ENCODE measurements at regions not wholly inside any gene's neighbourhood (a gene's known extent, or its start where the extent isn't known, plus 50 kb on each side); places are given as distances from the start of the nearest gene placed in this dataset.

- Histone ChIP-seq H3K9ac (ENCODE audit: low read length) (no peak overlapping the region), H3K4me1 (ENCODE audit: control insufficient read depth in 2 of 2, insufficient read depth in 2 of 2, low read length in 2 of 2) (no peaks in the 10 kb centered on the region), H4K20me1 (ENCODE audit: control insufficient read depth, insufficient read depth, low read length, poor library complexity, severe bottlenecking) (no peaks in the 10 kb centered on the region), H3K4me2 (replicated peaks; ENCODE audit: low read depth, low read length, poor library complexity, severe bottlenecking) (no peak overlapping the region), H3K9me3 (ENCODE audit: control extremely low read depth in 1 of 3, control insufficient read depth in 2 of 3, insufficient read depth in 1 of 3, low read length in 2 of 3) (no peaks in the 10 kb centered on the region), H3K4me3 (ENCODE audit: control extremely low read depth in 1 of 5, extremely low read depth in 1 of 5, insufficient read depth in 1 of 5, low read depth in 2 of 5, low read length in 4 of 5) (no peak overlapping the region), H3K79me2 (ENCODE audit: control insufficient read depth, insufficient read depth, low read length) (no peaks in the 10 kb centered on the region), H3K36me3 (replicated peaks in 1 of 2; ENCODE audit: control extremely low read depth in 1 of 2, control insufficient read depth in 1 of 2, extremely low read depth in 1 of 2, insufficient read depth in 2 of 2, low read length in 1 of 2) (no peaks in the 10 kb centered on the region), H2AFZ (ENCODE audit: insufficient read depth, low read depth, low read length, poor library complexity, severe bottlenecking) (no peak overlapping the region), H3K27me3 (replicated peaks in 1 of 4; ENCODE audit: control extremely low read depth in 1 of 4, control insufficient read depth in 3 of 4, insufficient read depth in 4 of 4, low read length in 3 of 4) (no peaks in the 10 kb centered on the region), H3K27ac (ENCODE audit: low read length in 2 of 2) (no peak overlapping the region)
- ChIA-PET POLR2A (no interaction called here), CTCF (no interaction called here)
- intact Hi-C loops (cut with micrococcal nuclease), result no loop called here
- no peaks in the 10 kb centered on the region for H3K9me3 Mint-ChIP-seq (ENCODE audit: insufficient read depth)
- peaks cover 18% of the 10 kb centered on the region for H3K27me3 Mint-ChIP-seq
- DNase-seq (no peak), ATAC-seq (ENCODE audit: low read depth) (no peak)
- no peak overlapping the region for H3K27ac Mint-ChIP-seq
- TF ChIP-seq CTCF (IDR thresholded peaks at IDR 0.05) (no peak), EZH2 (IDR thresholded peaks at IDR 0.05; ENCODE audit: borderline replicate concordance, insufficient read depth, low read depth, low read length, poor library complexity, severe bottlenecking) (no peak)
- H3K4me1 Mint-ChIP-seq, result no peaks in the 10 kb centered on the region
- WGBS (ENCODE audit: insufficient coverage), result 100% methylated on average over 1 of the region's 2 CpGs
- H3K4me3 Mint-ChIP-seq, result no peak overlapping the region
These were observed 97.8 kb downstream of the LLPH start for GRCh38 chr12:66032739-66033138.

GRCh38 chr12:66030217-66030781, 100.3 kb downstream of the LLPH start:
- no peak for ATAC-seq (ENCODE audit: low read depth)
- Mint-ChIP-seq H3K27ac (no peak overlapping the region), H3K4me1 (no peaks in the 10 kb centered on the region), H3K4me3 (no peak overlapping the region), H3K27me3 (peaks cover 11% of the 10 kb centered on the region), H3K9me3 (ENCODE audit: insufficient read depth) (no peaks in the 10 kb centered on the region)
- no peak overlapping the region for H2AFZ ChIP-seq (ENCODE audit: insufficient read depth, low read depth, low read length, poor library complexity, severe bottlenecking)
- H3K4me2 ChIP-seq (replicated peaks; ENCODE audit: low read depth, low read length, poor library complexity, severe bottlenecking), result no peak overlapping the region
- H3K79me2 ChIP-seq (ENCODE audit: control insufficient read depth, insufficient read depth, low read length), result no peaks in the 10 kb centered on the region
- no peaks in the 10 kb centered on the region for H3K27me3 ChIP-seq (replicated peaks in 1 of 4; ENCODE audit: control extremely low read depth in 1 of 4, control insufficient read depth in 3 of 4, insufficient read depth in 4 of 4, low read length in 3 of 4)
- intact Hi-C loops (cut with micrococcal nuclease), result no loop called here
- no peaks in the 10 kb centered on the region for H3K4me1 ChIP-seq (ENCODE audit: control insufficient read depth in 2 of 2, insufficient read depth in 2 of 2, low read length in 2 of 2)
- H4K20me1 ChIP-seq (ENCODE audit: control insufficient read depth, insufficient read depth, low read length, poor library complexity, severe bottlenecking), result no peaks in the 10 kb centered on the region
- H3K36me3 ChIP-seq (replicated peaks in 1 of 2; ENCODE audit: control extremely low read depth in 1 of 2, control insufficient read depth in 1 of 2, extremely low read depth in 1 of 2, insufficient read depth in 2 of 2, low read length in 1 of 2), result no peaks in the 10 kb centered on the region
- H3K9ac ChIP-seq (ENCODE audit: low read length), result no peak overlapping the region
- no CpG with 5 or more reads among the region's 2 CpGs for WGBS (ENCODE audit: insufficient coverage)
- no peak for DNase-seq
- H3K4me3 ChIP-seq (ENCODE audit: control extremely low read depth in 1 of 5, extremely low read depth in 1 of 5, insufficient read depth in 1 of 5, low read depth in 2 of 5, low read length in 4 of 5), result no peak overlapping the region
- CTCF ChIA-PET, result interaction anchor here (0.6 kb wide), 1 partner anchor 1140 kb away, joined by 3 read pairs; no protein-coding TSS in a partner anchor
- POLR2A ChIA-PET, result no interaction called here
- H3K27ac ChIP-seq (ENCODE audit: low read length in 2 of 2), result no peak overlapping the region
- no peak for TF ChIP-seq EZH2 (IDR thresholded peaks at IDR 0.05; ENCODE audit: borderline replicate concordance, insufficient read depth, low read depth, low read length, poor library complexity, severe bottlenecking)
- no peak for TF ChIP-seq CTCF (IDR thresholded peaks at IDR 0.05)
- no peaks in the 10 kb centered on the region for H3K9me3 ChIP-seq (ENCODE audit: control extremely low read depth in 1 of 3, control insufficient read depth in 2 of 3, insufficient read depth in 1 of 3, low read length in 2 of 3)

Data from B cell (primary cell).